GM19463 (cell line): ENCODE measurements at regions not wholly inside any gene's neighbourhood (a gene's known extent, or its start where the extent isn't known, plus 50 kb on each side); places are given as distances from the start of the nearest gene placed in this dataset.

Experiments
- ATAC-seq: cut with Tn5 transposase; IDR thresholded peaks from one replicate; pipeline ENCODE4 v1.9.1; 2021; ENCODE audit warnings: mild to moderate bottlenecking, moderate library complexity; ENCODE audit not compliant: unreplicated experiment

- ATAC-seq, result no peak
Measured at GRCh38 chr4:157572284-157572683, 351.8 kb downstream of the GRIA2 start.

- ATAC-seq, result no peak
Measured at GRCh38 chr4:157564771-157565170, 344.2 kb downstream of the GRIA2 start.

- no peak for ATAC-seq
Measured at GRCh38 chr4:157564218-157564617, 343.7 kb downstream of the GRIA2 start.

GRCh38 chr4:157558016-157558415 lies 337.5 kb downstream of the GRIA2 start:
- ATAC-seq, result no peak

GRCh38 chr4:157550028-157550427 lies 329.5 kb downstream of the GRIA2 start:
- ATAC-seq, result no peak

- ATAC-seq, result no peak
Measured at GRCh38 chr4:157527954-157528353, 307.4 kb downstream of the GRIA2 start.

- ATAC-seq, result no peak
Measured at GRCh38 chr4:157521906-157522305, 301.4 kb downstream of the GRIA2 start.

- ATAC-seq, result no peak
Measured at GRCh38 chr4:157514711-157515110, 294.2 kb downstream of the GRIA2 start.

GRCh38 chr4:157509341-157509740 lies 288.8 kb downstream of the GRIA2 start:
- no peak for ATAC-seq

GRCh38 chr4:157502656-157503055 lies 282.1 kb downstream of the GRIA2 start:
- no peak for ATAC-seq

- no peak for ATAC-seq
Measured at GRCh38 chr4:157459785-157460184, 239.3 kb downstream of the GRIA2 start.

- ATAC-seq, result no peak
Measured at GRCh38 chr4:157447195-157447594, 226.7 kb downstream of the GRIA2 start.

- no peak for ATAC-seq
Measured at GRCh38 chr4:157444014-157444413, 223.5 kb downstream of the GRIA2 start.

- ATAC-seq, result no peak
Measured at GRCh38 chr4:157443537-157443936, 223.0 kb downstream of the GRIA2 start.

GRCh38 chr4:157425897-157426296 lies 205.4 kb downstream of the GRIA2 start:
- ATAC-seq, result no peak

- no peak for ATAC-seq
Measured at GRCh38 chr4:157423526-157424020, 203.0 kb downstream of the GRIA2 start.

GRCh38 chr4:157421365-157421764 lies 200.8 kb downstream of the GRIA2 start:
- ATAC-seq, result no peak
